Naive B cell (primary cell): ENCODE measurements at regions not wholly inside any gene's neighbourhood (a gene's known extent, or its start where the extent isn't known, plus 50 kb on each side); places are given as distances from the start of the nearest gene placed in this dataset.

Experiments
- ATAC-seq, 2 donors: fragments of 150-1000 bp; cut with Tn5 transposase; 2 replicates each; pipeline ENCODE4 v1.10.0; 2021; ENCODE audit warnings: low read depth in 2 of 2, mild to moderate bottlenecking in 2 of 2, moderate library complexity in 2 of 2
- DNase-seq: peaks from one replicate; pipeline ENCODE4 v3.0.0; 2022
- H3K27ac Mint-ChIP-seq, 6 donors: one replicate each; pipeline ENCODE4 v1.8.0; 2020 to 2022; ENCODE audit warnings: mild to moderate bottlenecking in 6 of 6, mixed read lengths in 6 of 6, moderate library complexity in 5 of 6, inconsistent platforms in 2 of 6
- H3K27me3 Mint-ChIP-seq, 3 donors: one replicate each; pipeline ENCODE4 v1.8.0; 2021 to 2022; ENCODE audit warnings: mixed read lengths in 3 of 3, mild to moderate bottlenecking in 1 of 3
- H3K36me3 Mint-ChIP-seq, 2 donors: one replicate each; pipeline ENCODE4 v1.8.0; 2020 to 2022; ENCODE audit warnings: mixed read lengths in 2 of 2, inconsistent platforms in 1 of 2, mild to moderate bottlenecking in 1 of 2
- H3K4me1 Mint-ChIP-seq, 3 donors: one replicate each; pipeline ENCODE4 v1.8.0; 2020 to 2022; ENCODE audit warnings: mixed read lengths in 3 of 3, inconsistent platforms in 1 of 3, mild to moderate bottlenecking in 1 of 3, moderate library complexity in 1 of 3
- H3K4me3 Mint-ChIP-seq, 8 donors: one replicate each; pipeline ENCODE4 v1.8.0; 2020 to 2022; ENCODE audit warnings: mild to moderate bottlenecking in 8 of 8, mixed read lengths in 8 of 8, moderate library complexity in 8 of 8, inconsistent platforms in 2 of 8
- H3K9me3 Mint-ChIP-seq, 7 donors: one replicate each; pipeline ENCODE4 v1.8.0; 2020 to 2022; ENCODE audit warnings: mixed read lengths in 7 of 7, mild to moderate bottlenecking in 5 of 7, inconsistent platforms in 2 of 7, moderate library complexity in 1 of 7

- Mint-ChIP-seq H3K27ac (no peak overlapping the region), H3K27me3 (no peaks in the 10 kb centered on the region), H3K36me3 (no peaks in the 10 kb centered on the region), H3K9me3 (peaks cover 0 to 2% (median 0%) of the 10 kb centered on the region in 7 donors), H3K4me3 (no peak overlapping the region), H3K4me1 (no peaks in the 10 kb centered on the region)
- DNase-seq = no peak
- no peak for ATAC-seq
These were observed 356.2 kb upstream of the TMPRSS15 start for GRCh38 chr21:18759751-18760161.

GRCh38 chr21:18760247-18760646, 356.7 kb upstream of the TMPRSS15 start:
- Mint-ChIP-seq H3K27me3 (no peaks in the 10 kb centered on the region), H3K27ac (no peak overlapping the region), H3K4me3 (no peak overlapping the region), H3K9me3 (peaks cover 0 to 2% (median 0%) of the 10 kb centered on the region in 7 donors), H3K4me1 (no peaks in the 10 kb centered on the region), H3K36me3 (no peaks in the 10 kb centered on the region)
- ATAC-seq (no peak), DNase-seq (no peak)

- no peaks in the 10 kb centered on the region for H3K27me3 Mint-ChIP-seq
- no peaks in the 10 kb centered on the region for H3K9me3 Mint-ChIP-seq
- peak overlapping the region in 1 of 8 donors; percentile 17 for H3K4me3 Mint-ChIP-seq
- DNase-seq (no peak), ATAC-seq (no peak)
- H3K4me1 Mint-ChIP-seq = no peaks in the 10 kb centered on the region
- H3K27ac Mint-ChIP-seq = peak overlapping the region in 1 of 6 donors; percentile 51
- no peaks in the 10 kb centered on the region for H3K36me3 Mint-ChIP-seq
These were observed 361.1 kb upstream of the TMPRSS15 start for GRCh38 chr21:18764720-18765119.

- no peak overlapping the region for H3K4me3 Mint-ChIP-seq
- H3K27me3 Mint-ChIP-seq = peaks cover 0 to 3% (median 0%) of the 10 kb centered on the region in 3 donors
- no peaks in the 10 kb centered on the region for H3K36me3 Mint-ChIP-seq
- DNase-seq (no peak), ATAC-seq (no peak)
- H3K4me1 Mint-ChIP-seq = no peaks in the 10 kb centered on the region
- H3K9me3 Mint-ChIP-seq = peaks cover 0 to 4% (median 0%) of the 10 kb centered on the region in 7 donors
- no peak overlapping the region for H3K27ac Mint-ChIP-seq
These were observed 366.0 kb upstream of the TMPRSS15 start for GRCh38 chr21:18769599-18769998.

GRCh38 chr21:18771845-18772380, 368.3 kb upstream of the TMPRSS15 start:
- H3K9me3 Mint-ChIP-seq = peaks cover 0 to 14% (median 0%) of the 10 kb centered on the region in 7 donors
- H3K27ac Mint-ChIP-seq = no peak overlapping the region
- H3K4me1 Mint-ChIP-seq = no peaks in the 10 kb centered on the region
- DNase-seq (no peak), ATAC-seq (no peak)
- H3K4me3 Mint-ChIP-seq = no peak overlapping the region
- H3K27me3 Mint-ChIP-seq = peaks cover 0 to 3% (median 0%) of the 10 kb centered on the region in 3 donors
- H3K36me3 Mint-ChIP-seq = no peaks in the 10 kb centered on the region

GRCh38 chr21:18772404-18772803, 368.8 kb upstream of the TMPRSS15 start:
- no peak overlapping the region for H3K27ac Mint-ChIP-seq
- DNase-seq (no peak), ATAC-seq (no peak)
- H3K36me3 Mint-ChIP-seq = no peaks in the 10 kb centered on the region
- peaks cover 0 to 3% (median 0%) of the 10 kb centered on the region in 3 donors for H3K27me3 Mint-ChIP-seq
- H3K4me3 Mint-ChIP-seq = no peak overlapping the region
- peaks cover 0 to 14% (median 0%) of the 10 kb centered on the region in 7 donors for H3K9me3 Mint-ChIP-seq
- H3K4me1 Mint-ChIP-seq = no peaks in the 10 kb centered on the region

- peaks cover 0 to 8% (median 0%) of the 10 kb centered on the region in 3 donors for H3K27me3 Mint-ChIP-seq
- H3K4me1 Mint-ChIP-seq = no peaks in the 10 kb centered on the region
- ATAC-seq (no peak), DNase-seq (no peak)
- no peak overlapping the region for H3K27ac Mint-ChIP-seq
- H3K4me3 Mint-ChIP-seq = no peak overlapping the region
- H3K36me3 Mint-ChIP-seq = no peaks in the 10 kb centered on the region
- peaks cover 0 to 14% (median 0%) of the 10 kb centered on the region in 7 donors for H3K9me3 Mint-ChIP-seq
These were observed 369.3 kb upstream of the TMPRSS15 start for GRCh38 chr21:18772897-18773296.

GRCh38 chr21:18776936-18777335, 373.4 kb upstream of the TMPRSS15 start:
- H3K4me3 Mint-ChIP-seq = no peak overlapping the region
- DNase-seq = no peak
- H3K27ac Mint-ChIP-seq = no peak overlapping the region

GRCh38 chr21:18782721-18783120, 379.1 kb upstream of the TMPRSS15 start:
- ATAC-seq (no peak), DNase-seq (no peak)
- H3K27ac Mint-ChIP-seq = no peak overlapping the region
- no peaks in the 10 kb centered on the region for H3K36me3 Mint-ChIP-seq
- H3K4me3 Mint-ChIP-seq = no peak overlapping the region
- H3K4me1 Mint-ChIP-seq = no peaks in the 10 kb centered on the region
- H3K27me3 Mint-ChIP-seq = peaks cover 0 to 6% (median 0%) of the 10 kb centered on the region in 3 donors
- H3K9me3 Mint-ChIP-seq = peaks cover 0 to 4% (median 0%) of the 10 kb centered on the region in 7 donors

More at GRCh38 chr21:18776936-18777335, 373.4 kb upstream of the TMPRSS15 start:
- Mint-ChIP-seq H3K36me3 (no peaks in the 10 kb centered on the region), H3K9me3 (peaks cover 0 to 14% (median 0%) of the 10 kb centered on the region in 7 donors), H3K4me1 (no peaks in the 10 kb centered on the region), H3K27me3 (peaks cover 0 to 9% (median 0%) of the 10 kb centered on the region in 3 donors)
- ATAC-seq = no peak

GRCh38 chr21:18801468-18801867, 397.9 kb upstream of the TMPRSS15 start:
- Mint-ChIP-seq H3K4me1 (no peaks in the 10 kb centered on the region), H3K27me3 (peaks cover 0 to 10% (median 0%) of the 10 kb centered on the region in 3 donors), H3K4me3 (no peak overlapping the region), H3K9me3 (peaks cover 0 to 8% (median 0%) of the 10 kb centered on the region in 7 donors), H3K27ac (no peak overlapping the region), H3K36me3 (no peaks in the 10 kb centered on the region)
- no peak for DNase-seq
- no peak for ATAC-seq

- Mint-ChIP-seq H3K4me1 (no peaks in the 10 kb centered on the region), H3K27me3 (peaks cover 0 to 6% (median 0%) of the 10 kb centered on the region in 3 donors), H3K27ac (no peak overlapping the region), H3K36me3 (no peaks in the 10 kb centered on the region), H3K4me3 (no peak overlapping the region), H3K9me3 (peaks cover 0 to 5% (median 0%) of the 10 kb centered on the region in 7 donors)
- DNase-seq (no peak), ATAC-seq (no peak)
These were observed 400.0 kb upstream of the TMPRSS15 start for GRCh38 chr21:18803624-18804023.

- Mint-ChIP-seq H3K27ac (no peak overlapping the region), H3K27me3 (peaks cover 0 to 5% (median 0%) of the 10 kb centered on the region in 3 donors), H3K4me1 (no peaks in the 10 kb centered on the region), H3K9me3 (peaks cover 0 to 2% (median 0%) of the 10 kb centered on the region in 7 donors), H3K36me3 (no peaks in the 10 kb centered on the region), H3K4me3 (no peak overlapping the region)
- ATAC-seq (no peak), DNase-seq (no peak)
These were observed 406.6 kb upstream of the TMPRSS15 start for GRCh38 chr21:18810136-18810535.

GRCh38 chr21:18812308-18812707, 408.7 kb upstream of the TMPRSS15 start:
- no peak overlapping the region for H3K27ac Mint-ChIP-seq

GRCh38 chr21:18819507-18819906, 415.9 kb upstream of the TMPRSS15 start:
- no peak for ATAC-seq
- no peak for DNase-seq
- Mint-ChIP-seq H3K27ac (no peak overlapping the region), H3K27me3 (no peaks in the 10 kb centered on the region), H3K9me3 (peaks cover 0 to 18% (median 4%) of the 10 kb centered on the region in 7 donors), H3K4me3 (no peak overlapping the region), H3K36me3 (no peaks in the 10 kb centered on the region), H3K4me1 (no peaks in the 10 kb centered on the region)

More at GRCh38 chr21:18812308-18812707, 408.7 kb upstream of the TMPRSS15 start:
- no peak for DNase-seq
- Mint-ChIP-seq H3K9me3 (no peaks in the 10 kb centered on the region), H3K36me3 (no peaks in the 10 kb centered on the region), H3K27me3 (no peaks in the 10 kb centered on the region), H3K4me1 (no peaks in the 10 kb centered on the region), H3K4me3 (no peak overlapping the region)
- no peak for ATAC-seq
